Fibroblast of skin of right quadriceps (primary cell): ENCODE measurements at regions not wholly inside any gene's neighbourhood (a gene's known extent, or its start where the extent isn't known, plus 50 kb on each side); places are given as distances from the start of the nearest gene placed in this dataset.
"Not testable (repeated sequence)": the region's sequence is repeated elsewhere in the genome, so short reads cannot be mapped to it uniquely, and the experiment has no call there.

ENCODE experiments used
- DNase-seq: peaks from one replicate; pipeline ENCODE4 v3.0.0-alpha.2; 2013

GRCh38 chr9:96130970-96131369 lies 171.0 kb downstream of the HSD17B3 start:
- no peak for DNase-seq

- DNase-seq: no peak
Observed at GRCh38 chr9:96129747-96130146, 172.2 kb downstream of the HSD17B3 start.

- no peak for DNase-seq
Observed at GRCh38 chr9:96128880-96129279, 173.1 kb downstream of the HSD17B3 start.

DNA sequence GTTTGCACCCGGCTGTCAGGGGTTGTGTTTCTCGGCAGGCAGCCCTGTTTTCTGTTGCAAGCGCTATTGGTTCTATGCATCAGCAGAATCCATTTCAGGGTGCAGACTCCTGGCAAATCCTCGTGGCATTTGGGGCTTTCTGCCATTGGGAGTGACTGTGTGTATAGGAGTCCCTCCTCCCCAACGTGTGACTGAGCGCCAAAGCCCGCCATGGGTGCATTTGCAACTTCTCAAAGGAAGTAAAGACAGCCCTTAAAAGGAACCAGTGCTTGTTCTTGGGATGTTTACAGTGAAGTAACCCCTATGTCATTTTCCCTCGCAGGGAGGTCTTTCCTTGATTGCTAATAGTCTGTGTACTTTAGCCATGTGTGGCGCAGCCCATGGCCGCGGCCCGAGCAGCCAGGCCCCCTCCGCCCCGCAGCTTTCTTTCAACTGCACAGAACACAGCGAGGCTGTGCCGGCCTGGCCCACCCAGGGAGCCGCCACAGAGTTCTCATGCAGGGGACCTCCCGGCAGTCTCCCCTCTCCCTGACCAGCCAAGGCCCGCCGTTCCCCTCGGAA lies 175.6 kb downstream of the HSD17B3 start:
- DNase-seq: peak; percentile 39

- no peak for DNase-seq
Observed at GRCh38 chr9:96125624-96126023, 176.4 kb downstream of the HSD17B3 start.

GRCh38 chr9:96122751-96123150 lies 179.2 kb downstream of the HSD17B3 start:
- peak; percentile 79 for DNase-seq

DNA sequence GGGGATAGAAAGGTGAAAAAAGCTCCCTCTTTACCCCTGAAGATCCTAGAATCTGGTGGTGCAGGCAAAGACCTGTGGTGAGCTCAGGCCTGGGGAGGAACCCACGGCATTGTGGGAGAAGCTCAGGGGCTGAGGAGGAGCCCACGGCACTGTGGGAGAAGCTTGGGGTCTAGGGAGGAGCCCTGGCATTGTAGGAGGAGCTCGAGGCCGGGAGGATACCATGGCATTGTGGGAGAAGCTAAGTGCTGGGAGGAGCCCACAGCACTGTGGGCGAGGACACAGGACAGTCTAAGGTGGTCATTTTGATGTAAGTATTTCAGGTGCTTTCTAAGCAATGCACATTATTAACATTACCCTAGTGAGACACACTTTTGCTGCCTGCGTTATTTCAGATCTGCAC lies 179.7 kb downstream of the HSD17B3 start:
- no peak for DNase-seq

DNA sequence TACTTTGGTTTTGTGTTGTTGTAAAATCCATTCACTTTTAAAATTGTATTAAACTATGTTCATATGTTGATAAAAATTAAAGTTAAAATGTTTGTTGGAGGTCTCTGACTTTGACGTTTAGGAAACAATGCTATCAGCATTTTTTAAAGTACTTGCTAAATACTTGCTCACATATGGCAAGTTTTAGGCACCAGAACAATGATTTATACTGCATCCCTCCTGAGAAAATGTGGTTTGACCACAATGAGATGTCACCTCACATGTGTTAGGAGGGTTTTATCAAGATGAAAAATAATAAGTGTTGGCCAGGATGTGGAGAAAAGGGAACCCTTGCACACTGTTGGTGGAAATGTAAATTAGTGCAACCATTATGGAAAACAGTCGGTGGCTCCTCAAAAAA lies 180.8 kb downstream of the HSD17B3 start:
- DNase-seq: peak; percentile 62

DNA sequence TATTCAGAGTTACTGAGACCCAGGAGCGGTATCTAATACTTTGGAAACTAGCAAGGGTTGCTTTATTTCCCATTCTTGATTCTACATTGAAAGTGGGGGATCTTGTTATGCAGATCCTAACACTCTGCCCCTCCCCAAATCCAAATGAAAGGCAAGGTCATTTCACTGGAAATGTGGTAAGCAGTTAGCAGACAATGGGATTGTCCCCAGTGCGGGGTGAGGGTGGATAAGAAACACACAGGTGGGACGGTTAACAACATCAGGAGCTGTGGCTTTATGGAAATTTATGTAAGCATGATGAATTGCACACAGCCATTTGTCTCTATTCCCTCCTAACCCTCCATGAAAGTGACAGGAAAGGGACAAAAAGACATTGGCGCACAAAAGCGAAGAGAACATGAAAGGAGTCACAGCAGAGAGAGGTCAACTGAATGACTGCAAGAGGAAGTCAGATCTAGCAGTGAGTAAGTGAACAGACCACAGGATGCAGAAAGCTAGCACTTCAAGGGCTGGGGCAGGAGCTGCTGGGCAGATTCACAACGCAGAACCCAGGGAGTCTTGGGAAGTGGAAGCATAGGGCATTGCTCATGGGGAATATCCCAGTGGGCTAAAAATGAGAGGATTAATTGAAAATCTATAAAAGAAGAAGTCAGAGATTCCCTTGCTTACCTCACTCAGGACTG lies 184.4 kb downstream of the HSD17B3 start:
- DNase-seq: no peak

DNA sequence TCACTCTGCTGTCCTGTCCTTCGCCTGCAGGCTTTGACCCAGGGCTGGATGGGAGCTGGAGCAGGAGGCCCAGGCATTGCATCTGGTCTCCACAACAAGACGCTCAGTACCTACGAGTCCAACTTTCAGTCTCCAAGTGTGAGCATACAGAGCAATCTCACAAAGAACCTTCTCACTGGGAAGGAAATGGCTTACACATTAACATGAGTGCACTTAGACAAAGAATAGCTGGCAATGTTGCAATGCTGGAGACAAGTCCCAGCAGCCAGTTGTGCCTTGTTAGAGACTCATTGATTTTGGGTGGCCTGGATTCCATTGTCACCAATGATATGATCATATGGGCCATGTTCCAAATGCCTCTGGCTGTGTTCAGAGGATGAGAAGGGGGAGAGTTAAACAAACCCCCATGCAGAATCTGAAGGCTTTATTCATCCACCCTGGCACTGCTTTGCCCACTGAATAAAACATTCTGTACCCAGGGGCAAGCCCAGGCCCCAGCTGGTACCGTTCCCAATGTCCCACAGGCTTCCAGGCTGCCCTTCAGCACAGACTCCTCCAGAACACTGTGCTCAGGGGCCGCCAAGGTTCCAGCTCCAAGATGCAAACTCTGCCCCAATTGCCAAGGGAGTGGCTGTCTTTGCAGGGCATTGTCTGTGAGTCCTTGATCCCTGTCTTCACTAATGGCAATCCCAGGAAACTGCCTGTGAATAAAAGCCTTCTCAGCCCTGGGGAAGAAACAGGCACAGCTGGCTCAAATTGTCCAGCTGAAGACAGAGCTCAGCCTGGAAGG lies 185.5 kb downstream of the HSD17B3 start:
- no peak for DNase-seq

DNA sequence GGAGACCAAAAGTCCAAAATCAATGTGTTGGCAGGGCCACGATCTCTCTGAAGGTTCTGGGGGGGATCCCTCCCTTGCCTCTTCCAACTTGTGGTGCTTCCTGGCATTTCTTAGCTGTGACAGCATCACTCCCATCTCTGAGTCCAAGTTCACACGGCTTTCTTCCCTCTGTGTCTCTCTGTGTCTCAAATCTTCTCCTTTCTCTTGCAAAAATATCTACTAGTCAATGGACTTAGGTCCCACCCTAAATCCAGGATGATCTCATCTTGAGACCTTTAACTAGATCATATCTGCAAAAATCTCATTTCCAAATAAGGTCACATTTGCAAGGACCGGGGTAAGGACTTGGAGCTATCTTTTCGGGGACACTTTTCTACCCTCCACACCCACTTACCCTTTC lies 186.1 kb downstream of the HSD17B3 start:
- DNase-seq: no peak

DNA sequence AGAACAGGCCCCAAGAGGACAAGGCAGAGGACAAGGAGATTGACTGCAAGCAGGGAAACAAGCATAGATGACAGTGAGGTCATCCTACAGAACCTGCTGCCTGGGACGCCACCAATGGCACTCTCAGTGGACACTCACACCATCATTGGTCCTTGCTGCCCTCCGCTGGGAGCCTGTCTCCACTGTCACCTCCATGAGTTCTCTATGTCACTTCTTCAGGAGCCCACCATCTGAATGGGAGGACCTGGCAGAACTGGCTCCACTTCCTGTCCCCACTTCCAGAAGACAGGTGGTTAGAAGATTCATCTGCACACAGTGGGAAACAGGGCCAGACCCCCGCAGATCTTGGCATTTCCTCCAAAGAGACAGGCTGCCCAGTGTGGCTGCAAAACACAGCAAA lies 188.9 kb downstream of the HSD17B3 start:
- DNase-seq: no peak

DNA sequence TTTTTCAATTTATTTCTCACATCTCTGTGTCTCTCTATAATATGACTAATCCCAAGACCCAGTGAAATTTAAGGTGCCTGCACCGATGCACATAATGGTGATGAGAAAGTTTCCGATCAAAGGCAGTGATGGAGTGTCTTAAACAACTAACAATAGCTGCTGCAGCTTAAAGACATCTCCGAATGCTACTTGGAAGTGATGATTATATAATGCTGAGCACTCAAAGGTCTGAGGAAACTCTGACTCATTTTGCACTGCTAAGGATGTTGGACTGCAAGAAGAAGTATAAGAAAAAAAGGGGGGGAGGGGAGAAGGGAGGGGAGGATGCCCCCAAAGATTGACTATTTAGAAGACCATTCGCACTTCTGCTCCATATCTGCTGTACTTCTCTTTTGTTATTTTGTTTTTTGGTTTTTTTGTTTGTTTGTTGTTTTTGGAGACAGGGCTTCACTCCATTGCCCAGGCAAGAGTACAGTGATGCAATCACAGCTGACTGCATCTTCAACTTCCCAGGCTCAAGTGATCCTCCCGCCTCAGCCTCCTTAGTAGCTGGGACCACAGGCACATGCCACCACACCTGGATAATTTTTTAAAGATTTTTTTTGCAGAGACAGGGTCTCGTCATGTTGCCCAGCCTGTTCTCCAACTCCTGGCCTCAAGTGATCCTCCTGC lies 192.2 kb downstream of the HSD17B3 start:
- peak; percentile 67 for DNase-seq

GRCh38 chr9:96108691-96109380 lies 193.1 kb downstream of the HSD17B3 start:
- peak; percentile 67 for DNase-seq

DNA sequence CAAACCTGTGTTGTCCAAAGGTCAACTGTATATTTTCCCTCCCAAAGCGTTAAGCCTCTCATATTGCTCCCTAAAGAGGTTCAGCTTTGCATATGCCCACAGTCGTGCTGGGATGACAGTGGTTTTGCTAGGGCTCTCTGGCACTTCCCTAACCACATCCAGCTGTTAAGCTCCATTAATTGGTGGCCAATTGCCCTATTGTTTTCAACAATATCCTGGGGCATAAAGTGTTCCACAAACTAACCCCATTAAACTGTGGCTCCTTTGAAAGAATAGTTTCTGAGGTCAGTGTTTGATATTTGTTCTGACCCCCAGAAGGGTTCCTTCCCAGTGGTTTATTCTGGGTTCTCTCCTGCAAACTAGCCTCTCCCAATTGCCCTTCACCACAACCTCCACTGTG lies 194.5 kb downstream of the HSD17B3 start:
- DNase-seq: no peak

DNA sequence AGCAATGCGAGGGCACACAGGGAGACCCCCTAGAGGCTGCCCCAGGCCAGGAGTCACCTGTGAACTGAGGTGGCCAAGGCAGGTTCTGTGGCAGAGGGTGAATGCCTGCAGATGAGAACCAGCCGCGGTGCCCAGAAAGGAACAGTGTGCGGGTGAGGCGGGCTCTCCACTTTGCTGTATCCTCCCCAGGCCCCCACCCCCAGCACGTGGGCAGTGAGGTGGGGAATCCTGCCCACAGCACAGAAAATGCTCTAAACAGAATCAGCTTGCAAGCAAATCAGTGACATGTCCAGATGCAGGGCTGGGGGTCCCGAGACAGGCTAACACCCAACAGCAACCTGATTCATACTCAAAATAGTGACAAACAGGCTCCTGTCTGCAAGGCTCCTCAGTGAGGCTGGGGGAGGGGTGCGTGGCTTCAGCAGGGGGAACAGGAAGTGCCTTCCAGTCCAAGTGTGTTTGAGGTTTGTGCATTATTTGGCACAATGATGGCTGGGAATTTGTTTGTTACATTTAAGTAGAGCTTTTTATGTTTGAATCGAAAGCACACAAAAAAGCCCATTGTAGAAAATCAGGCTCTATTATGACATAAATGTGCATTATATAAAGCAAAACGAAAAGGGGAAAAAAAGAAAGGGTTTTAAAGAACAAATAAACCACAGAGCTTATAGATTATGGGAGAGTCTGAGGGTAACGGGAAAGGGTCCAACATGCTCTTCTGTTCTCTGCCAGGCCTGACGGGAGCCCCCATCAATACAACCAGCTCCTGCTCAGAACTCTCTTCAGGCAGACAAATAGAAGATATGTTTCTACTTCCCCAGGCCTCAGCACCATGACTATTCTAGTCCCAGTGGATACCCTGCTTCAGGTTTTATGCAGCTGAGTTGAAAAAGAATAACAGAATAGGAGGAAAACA lies 201.3 kb downstream of the HSD17B3 start:
- peak; percentile 41 for DNase-seq

DNA sequence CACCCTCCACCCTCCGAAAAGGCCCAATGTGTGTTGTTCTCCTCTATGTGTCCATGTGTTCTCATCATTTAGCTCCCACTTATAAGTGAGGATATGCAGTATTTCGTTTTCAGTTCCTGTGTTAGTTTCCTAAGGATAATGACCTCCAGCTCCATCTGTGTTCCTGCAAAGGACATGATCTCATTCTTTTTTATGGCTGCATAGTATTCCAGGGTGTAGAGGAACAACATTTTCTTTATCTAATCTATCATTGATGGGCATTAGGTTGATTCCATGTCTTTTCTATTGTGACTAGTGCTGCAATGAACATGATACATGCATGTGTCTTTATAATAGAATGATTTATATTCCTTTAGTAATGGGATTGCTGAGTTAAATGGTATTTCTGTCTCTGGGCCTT lies 211.3 kb downstream of the HSD17B3 start:
- DNase-seq: not testable (repeated sequence)

DNA sequence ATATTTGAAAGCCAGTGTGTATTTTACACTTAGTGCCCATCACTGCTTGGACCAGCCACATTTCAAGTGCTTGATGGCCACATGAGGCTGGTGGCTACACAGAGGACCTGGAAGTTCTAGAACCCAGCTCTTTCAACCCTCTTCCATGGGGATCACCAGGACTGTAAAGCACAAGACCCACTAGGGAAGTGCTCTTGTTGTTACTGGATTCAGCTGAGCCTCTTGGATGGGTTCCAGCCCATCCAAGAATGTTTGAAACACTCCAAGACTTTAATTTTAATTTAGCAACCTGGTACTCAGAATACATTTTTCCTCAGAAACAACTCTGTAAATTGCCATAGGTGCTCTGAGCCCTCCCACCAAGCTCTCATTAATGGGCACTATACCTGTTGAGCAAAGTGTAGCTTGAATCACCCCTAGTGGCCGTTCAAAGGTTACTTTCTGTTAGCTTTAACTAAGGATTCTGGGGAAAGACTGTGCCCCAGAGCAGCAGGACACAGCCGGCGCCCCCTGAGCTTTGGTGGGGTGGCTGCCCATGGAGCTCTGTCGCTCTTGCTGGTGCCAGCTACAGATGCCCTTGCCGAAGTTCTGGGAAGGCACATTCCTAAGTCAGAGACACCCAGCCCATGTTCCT lies 212.4 kb downstream of the HSD17B3 start:
- DNase-seq: no peak

DNA sequence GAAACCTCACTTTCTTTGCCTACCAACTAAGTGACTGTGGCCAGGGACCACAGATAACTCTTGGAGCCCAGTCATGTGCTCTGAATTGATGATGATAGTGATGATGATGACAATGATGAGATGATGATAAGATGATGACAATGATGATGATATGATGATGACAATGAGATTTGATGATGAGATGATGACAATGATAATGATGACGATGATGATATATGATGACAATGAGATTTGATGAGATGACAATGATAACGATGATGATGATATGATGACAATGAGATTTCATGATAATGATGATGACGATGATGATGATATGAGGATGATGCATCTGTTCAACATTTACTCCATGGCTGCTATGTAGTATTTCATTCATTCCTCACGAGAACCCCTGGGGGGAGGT lies 213.0 kb downstream of the ERCC6L2 start:
- no peak for DNase-seq

GRCh38 chr9:96087669-96088299 lies 212.3 kb downstream of the ERCC6L2 start:
- DNase-seq: no peak
